Progenitor cell of endocrine pancreas (in vitro differentiated cells): ENCODE measurements at regions not wholly inside any gene's neighbourhood (a gene's known extent, or its start where the extent isn't known, plus 50 kb on each side); places are given as distances from the start of the nearest gene placed in this dataset.

Source experiments
- DNase-seq: peaks from one replicate; pipeline ENCODE4 v3.0.0; 2021; ENCODE audit warnings: low spot score; ENCODE audit not compliant: unreplicated experiment
- H3K27ac Mint-ChIP-seq: 2 replicates; pipeline ENCODE4 v1.8.0; 2021; ENCODE audit warnings: mild to moderate bottlenecking, moderate library complexity, mixed read lengths
- H3K27me3 Mint-ChIP-seq: 2 replicates; pipeline ENCODE4 v1.8.0; 2021; ENCODE audit warnings: mixed read lengths
- H3K36me3 Mint-ChIP-seq: 2 replicates; pipeline ENCODE4 v1.8.0; 2022; ENCODE audit warnings: mixed read lengths; ENCODE audit not compliant: insufficient read depth
- H3K4me1 Mint-ChIP-seq: 2 replicates; pipeline ENCODE4 v1.8.0; 2021; ENCODE audit warnings: low read depth, mixed read lengths
- H3K4me3 Mint-ChIP-seq: 2 replicates; pipeline ENCODE4 v1.8.0; 2021; ENCODE audit warnings: low read depth, mild to moderate bottlenecking, moderate library complexity, mixed read lengths
- H3K9me3 Mint-ChIP-seq: 2 replicates; pipeline ENCODE4 v1.8.0; 2021; ENCODE audit warnings: low read depth, mixed read lengths
- TF ChIP-seq, protein P1 (sequence below): fragments of 200-600 bp; sonication (generic); IDR thresholded peaks from one replicate; pipeline ENCODE4 v1.5.0; 2021; ENCODE audit warnings: antibody characterized with exemption, mild to moderate bottlenecking; ENCODE audit not compliant: unreplicated experiment

DNA sequence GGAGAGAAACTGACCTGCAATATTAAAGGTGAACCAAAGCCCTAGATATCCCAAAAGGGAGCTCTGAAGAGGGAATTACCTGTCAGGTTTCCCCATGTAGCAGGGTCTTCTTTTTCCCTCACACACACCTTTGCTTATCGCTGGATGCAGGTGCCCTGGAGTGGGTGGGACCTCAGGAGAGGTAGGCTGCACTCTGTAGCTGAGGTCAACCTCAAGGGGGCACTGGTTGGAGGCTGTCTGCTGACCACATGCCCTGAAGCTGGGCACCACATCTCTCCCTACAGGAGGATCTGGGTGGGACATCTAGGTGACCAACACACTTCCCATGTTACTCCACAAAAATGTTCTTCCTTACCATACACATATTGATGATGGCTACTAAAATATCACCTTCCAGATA is 298.7 kb upstream of the USP25 start:
- no peak for DNase-seq
- H3K4me1 Mint-ChIP-seq, result peaks cover 8% of the 10 kb centered on the region
- no peaks in the 10 kb centered on the region for H3K36me3 Mint-ChIP-seq
- H3K9me3 Mint-ChIP-seq, result peaks cover 9% of the 10 kb centered on the region
- H3K27me3 Mint-ChIP-seq, result no peaks in the 10 kb centered on the region
- TF ChIP-seq, protein P1, sequence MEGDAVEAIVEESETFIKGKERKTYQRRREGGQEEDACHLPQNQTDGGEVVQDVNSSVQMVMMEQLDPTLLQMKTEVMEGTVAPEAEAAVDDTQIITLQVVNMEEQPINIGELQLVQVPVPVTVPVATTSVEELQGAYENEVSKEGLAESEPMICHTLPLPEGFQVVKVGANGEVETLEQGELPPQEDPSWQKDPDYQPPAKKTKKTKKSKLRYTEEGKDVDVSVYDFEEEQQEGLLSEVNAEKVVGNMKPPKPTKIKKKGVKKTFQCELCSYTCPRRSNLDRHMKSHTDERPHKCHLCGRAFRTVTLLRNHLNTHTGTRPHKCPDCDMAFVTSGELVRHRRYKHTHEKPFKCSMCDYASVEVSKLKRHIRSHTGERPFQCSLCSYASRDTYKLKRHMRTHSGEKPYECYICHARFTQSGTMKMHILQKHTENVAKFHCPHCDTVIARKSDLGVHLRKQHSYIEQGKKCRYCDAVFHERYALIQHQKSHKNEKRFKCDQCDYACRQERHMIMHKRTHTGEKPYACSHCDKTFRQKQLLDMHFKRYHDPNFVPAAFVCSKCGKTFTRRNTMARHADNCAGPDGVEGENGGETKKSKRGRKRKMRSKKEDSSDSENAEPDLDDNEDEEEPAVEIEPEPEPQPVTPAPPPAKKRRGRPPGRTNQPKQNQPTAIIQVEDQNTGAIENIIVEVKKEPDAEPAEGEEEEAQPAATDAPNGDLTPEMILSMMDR, result no peak
- H3K27ac Mint-ChIP-seq, result no peak overlapping the region
- H3K4me3 Mint-ChIP-seq, result no peak overlapping the region

DNA sequence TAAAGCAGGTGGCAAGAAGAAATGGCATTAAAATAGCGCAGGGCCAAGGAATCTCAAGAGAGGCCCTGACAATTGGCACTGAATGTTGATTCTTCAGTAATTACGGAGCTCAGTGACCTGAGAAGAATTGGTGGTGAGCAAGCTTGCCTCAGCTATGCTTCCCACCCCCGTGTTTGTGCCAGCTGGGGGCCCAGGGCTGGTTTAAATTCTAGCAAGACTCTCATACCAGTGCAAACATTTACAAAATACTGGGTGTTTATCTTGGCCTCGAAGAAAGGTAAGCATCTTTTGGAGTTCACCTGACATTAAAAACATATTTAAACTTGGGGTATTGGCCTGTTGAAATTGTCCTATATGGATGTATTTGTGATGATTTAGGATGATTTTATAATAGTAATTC is 296.7 kb upstream of the USP25 start:
- peaks cover 8% of the 10 kb centered on the region for H3K4me1 Mint-ChIP-seq
- H3K4me3 Mint-ChIP-seq, result no peak overlapping the region
- no peaks in the 10 kb centered on the region for H3K36me3 Mint-ChIP-seq
- no peaks in the 10 kb centered on the region for H3K27me3 Mint-ChIP-seq
- DNase-seq, result no peak
- TF ChIP-seq, protein P1, result no peak
- H3K27ac Mint-ChIP-seq, result no peak overlapping the region
- H3K9me3 Mint-ChIP-seq, result peaks cover 9% of the 10 kb centered on the region

DNA sequence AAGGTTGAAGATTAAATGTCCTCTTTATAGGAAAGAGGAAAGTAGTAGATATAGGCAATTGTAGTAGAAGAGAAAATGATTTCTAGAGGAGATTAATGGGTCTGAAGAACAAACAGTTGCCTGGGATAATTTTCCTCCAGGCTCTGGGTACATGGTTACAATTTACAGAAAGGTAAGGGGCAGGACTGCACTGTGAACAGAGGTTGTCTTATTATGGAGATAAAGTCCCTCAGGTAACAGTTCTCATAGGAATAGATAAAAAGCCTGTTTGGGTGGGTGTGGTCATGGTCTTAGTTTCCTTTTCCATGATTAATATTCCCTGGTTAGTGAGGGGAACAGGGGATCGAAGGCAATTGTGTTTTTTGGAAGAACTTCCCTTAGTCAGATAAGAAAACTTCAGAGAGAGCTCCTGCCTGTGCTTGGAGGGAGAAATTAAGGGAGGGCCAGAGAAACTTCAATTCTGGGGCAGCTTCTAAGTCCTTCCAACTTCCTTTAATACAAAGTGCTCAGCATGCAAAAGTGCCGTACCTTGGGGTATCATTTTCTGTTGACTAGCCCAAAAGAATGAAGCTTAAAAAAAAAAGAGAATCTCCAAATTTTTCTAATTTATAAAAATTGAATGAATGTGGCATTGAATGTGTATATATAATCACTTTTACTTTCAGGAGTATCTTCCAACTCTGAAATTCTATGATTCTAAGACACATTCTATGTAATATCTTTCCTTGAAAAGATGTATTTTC is 295.4 kb upstream of the USP25 start:
- H3K4me3 Mint-ChIP-seq, result no peak overlapping the region
- TF ChIP-seq, protein P1, result no peak
- H3K9me3 Mint-ChIP-seq, result peaks cover 9% of the 10 kb centered on the region
- no peaks in the 10 kb centered on the region for H3K27me3 Mint-ChIP-seq
- DNase-seq, result no peak
- no peak overlapping the region for H3K27ac Mint-ChIP-seq
- H3K36me3 Mint-ChIP-seq, result no peaks in the 10 kb centered on the region
- H3K4me1 Mint-ChIP-seq, result peaks cover 8% of the 10 kb centered on the region

DNA sequence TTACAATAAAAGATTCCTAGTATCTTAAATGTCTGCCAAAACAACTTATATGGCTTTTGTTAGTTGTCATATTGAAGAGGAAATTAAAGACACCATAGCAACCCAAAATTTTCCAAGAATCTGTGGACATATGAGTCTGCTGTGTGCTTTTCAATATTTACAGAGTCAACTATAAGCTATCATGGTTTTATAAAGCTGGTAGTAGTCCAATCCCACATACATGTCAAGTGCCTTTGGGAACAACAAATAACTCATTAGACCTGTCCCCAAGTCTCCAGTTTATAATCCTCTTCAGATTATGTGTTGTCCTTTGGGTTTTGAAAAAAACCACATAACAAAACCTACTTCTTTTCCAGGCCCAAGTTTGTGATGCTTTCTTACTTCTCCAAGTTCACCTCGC is 293.8 kb upstream of the USP25 start:
- DNase-seq, result no peak
- Mint-ChIP-seq H3K27ac (no peak overlapping the region), H3K4me1 (peaks cover 12% of the 10 kb centered on the region), H3K27me3 (no peaks in the 10 kb centered on the region), H3K4me3 (no peak overlapping the region), H3K9me3 (peaks cover 9% of the 10 kb centered on the region), H3K36me3 (no peaks in the 10 kb centered on the region)
- TF ChIP-seq, protein P1, result no peak

DNA sequence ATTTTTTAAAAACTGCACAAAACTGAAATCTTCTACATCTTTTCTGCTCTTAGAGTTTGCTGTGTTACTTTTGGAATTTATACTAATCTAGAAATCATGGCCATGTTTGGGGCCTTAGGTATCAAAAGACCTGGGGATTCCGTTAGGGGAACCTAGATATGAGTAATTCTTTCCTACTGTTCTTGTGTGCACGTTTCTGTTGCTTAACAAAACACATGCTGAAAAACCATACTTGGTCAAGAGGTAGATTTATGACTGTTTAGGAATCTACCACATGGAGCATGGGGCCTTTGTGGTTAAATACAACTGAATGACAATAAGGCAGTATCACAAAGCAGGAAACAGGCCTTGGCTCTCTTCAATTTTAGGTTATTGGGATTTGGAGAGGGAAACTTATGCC is 291.9 kb upstream of the USP25 start:
- Mint-ChIP-seq H3K9me3 (peaks cover 9% of the 10 kb centered on the region), H3K4me1 (peaks cover 18% of the 10 kb centered on the region), H3K27ac (no peak overlapping the region), H3K36me3 (no peaks in the 10 kb centered on the region), H3K4me3 (no peak overlapping the region), H3K27me3 (no peaks in the 10 kb centered on the region)
- no peak for DNase-seq
- TF ChIP-seq, protein P1, result no peak
